Right atrium auricular region (tissue), 2 donors: ENCODE measurements at regions not wholly inside any gene's neighbourhood (a gene's known extent, or its start where the extent isn't known, plus 50 kb on each side); places are given as distances from the start of the nearest gene placed in this dataset.

Source experiments
- DNase-seq: peaks from one replicate; pipeline ENCODE4 v3.0.0-alpha.2; 2019; ENCODE audit warnings: low spot score
- H3K27ac ChIP-seq, 2 donors: fragments of 200-600 bp; sonication (generic); 1 replicate in 1 of 2; 2 replicates in 1 of 2; pipeline ENCODE4 v1.5.1; 2016 to 2019
- H3K27me3 ChIP-seq, 2 donors: fragments of 200-600 bp; sonication (generic); one replicate each; pipeline versions ENCODE4 v1.5.1 to v1.6.0; 2017 to 2019
- H3K36me3 ChIP-seq: fragments of 200-600 bp; sonication (generic); one replicate; pipeline ENCODE4 v1.5.1; 2016
- H3K4me1 ChIP-seq, 2 donors: fragments of 200-600 bp; sonication (generic); one replicate each; pipeline versions ENCODE4 v1.5.1 to v1.6.0; 2017 to 2019
- H3K4me3 ChIP-seq, 2 donors: fragments of 200-600 bp; sonication (generic); 1 replicate in 1 of 2; 2 replicates in 1 of 2; pipeline ENCODE4 v1.5.1; 2017 to 2019; ENCODE audit warnings: mild to moderate bottlenecking in 1 of 2, moderate library complexity in 1 of 2
- H3K9me3 ChIP-seq, 2 donors: fragments of 200-600 bp; sonication (generic); one replicate each; pipeline ENCODE4 v1.5.1; 2019
- TF ChIP-seq, protein P1 (sequence below), 2 donors: fragments of 200-600 bp; sonication (generic); IDR thresholded peaks; one replicate each; pipeline ENCODE4 v1.5.1; 2019; ENCODE audit warnings: antibody characterized with exemption in 2 of 2

DNA sequence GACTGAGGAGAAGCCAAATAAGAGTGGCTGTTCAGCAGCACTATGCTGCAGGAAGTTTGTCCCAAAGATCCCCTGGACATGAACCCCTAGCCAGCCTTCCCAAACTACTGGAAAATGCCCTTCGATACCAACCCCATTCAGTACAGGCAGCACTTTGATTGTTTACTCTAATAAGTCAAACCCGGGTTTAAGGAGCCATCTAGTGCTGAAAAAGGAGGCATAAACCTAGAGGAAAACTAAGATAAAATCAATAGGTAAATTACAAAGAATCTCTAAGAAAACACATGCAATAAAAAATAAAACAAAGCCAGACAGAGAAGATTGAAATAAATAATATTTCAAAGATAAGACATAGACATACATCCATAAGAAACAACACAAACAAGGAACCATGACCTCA lies 771.6 kb downstream of the RPS29 start:
- TF ChIP-seq, protein P1, sequence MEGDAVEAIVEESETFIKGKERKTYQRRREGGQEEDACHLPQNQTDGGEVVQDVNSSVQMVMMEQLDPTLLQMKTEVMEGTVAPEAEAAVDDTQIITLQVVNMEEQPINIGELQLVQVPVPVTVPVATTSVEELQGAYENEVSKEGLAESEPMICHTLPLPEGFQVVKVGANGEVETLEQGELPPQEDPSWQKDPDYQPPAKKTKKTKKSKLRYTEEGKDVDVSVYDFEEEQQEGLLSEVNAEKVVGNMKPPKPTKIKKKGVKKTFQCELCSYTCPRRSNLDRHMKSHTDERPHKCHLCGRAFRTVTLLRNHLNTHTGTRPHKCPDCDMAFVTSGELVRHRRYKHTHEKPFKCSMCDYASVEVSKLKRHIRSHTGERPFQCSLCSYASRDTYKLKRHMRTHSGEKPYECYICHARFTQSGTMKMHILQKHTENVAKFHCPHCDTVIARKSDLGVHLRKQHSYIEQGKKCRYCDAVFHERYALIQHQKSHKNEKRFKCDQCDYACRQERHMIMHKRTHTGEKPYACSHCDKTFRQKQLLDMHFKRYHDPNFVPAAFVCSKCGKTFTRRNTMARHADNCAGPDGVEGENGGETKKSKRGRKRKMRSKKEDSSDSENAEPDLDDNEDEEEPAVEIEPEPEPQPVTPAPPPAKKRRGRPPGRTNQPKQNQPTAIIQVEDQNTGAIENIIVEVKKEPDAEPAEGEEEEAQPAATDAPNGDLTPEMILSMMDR (IDR thresholded peaks at IDR 0.05), result no peak
- Histone ChIP-seq H3K36me3 (no peaks in the 10 kb centered on the region), H3K9me3 (no peaks in the 10 kb centered on the region), H3K27ac (no peak overlapping the region), H3K4me3 (no peak overlapping the region), H3K27me3 (no peaks in the 10 kb centered on the region), H3K4me1 (no peaks in the 10 kb centered on the region)
- DNase-seq, result no peak

- Histone ChIP-seq H3K9me3 (peaks cover 0 to 16% of the 10 kb centered on the region in 2 donors), H3K4me1 (no peaks in the 10 kb centered on the region), H3K36me3 (no peaks in the 10 kb centered on the region), H3K27ac (no peak overlapping the region), H3K27me3 (no peaks in the 10 kb centered on the region), H3K4me3 (no peak overlapping the region)
- TF ChIP-seq, protein P1 (IDR thresholded peaks at IDR 0.05), result no peak
- no peak for DNase-seq
These were observed 780.9 kb downstream of the RPS29 start for GRCh38 chr14:48805315-48805714.

DNA sequence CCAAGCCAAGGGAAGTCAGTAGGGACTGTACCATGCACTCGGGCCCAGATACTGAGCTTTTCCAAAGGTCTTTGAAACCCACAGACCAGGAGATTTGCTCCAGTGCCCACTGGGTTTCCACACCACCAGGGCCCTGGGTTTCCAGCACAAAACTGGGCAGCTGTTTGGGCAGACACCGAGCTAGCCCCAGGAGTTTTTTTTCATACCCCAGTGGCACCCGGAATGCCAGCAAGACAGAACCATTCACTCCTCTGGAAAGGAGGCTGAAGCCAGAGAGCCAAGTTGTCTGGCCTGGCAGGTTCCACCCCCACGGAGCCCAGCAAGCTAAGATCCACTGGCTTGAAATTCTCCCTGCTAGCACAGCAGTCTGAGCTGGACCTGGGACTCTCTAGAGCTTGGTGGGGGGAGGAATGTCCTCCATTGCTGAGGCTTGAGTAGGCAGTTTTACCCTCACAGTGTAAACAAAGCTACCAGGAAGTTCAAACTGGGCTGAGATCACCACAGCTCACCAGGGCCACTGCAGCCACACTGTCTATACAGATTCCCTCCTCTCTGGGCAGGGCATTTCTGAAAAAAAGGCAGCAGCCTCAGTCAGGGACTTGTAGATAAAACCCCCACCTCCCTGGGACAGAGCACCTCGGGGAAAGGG lies 793.7 kb downstream of the RPS29 start:
- Histone ChIP-seq H3K27ac (no peak overlapping the region), H3K4me3 (no peak overlapping the region), H3K27me3 (no peaks in the 10 kb centered on the region), H3K36me3 (no peaks in the 10 kb centered on the region), H3K9me3 (no peaks in the 10 kb centered on the region), H3K4me1 (no peaks in the 10 kb centered on the region)
- no peak for DNase-seq
- TF ChIP-seq, protein P1 (IDR thresholded peaks at IDR 0.05), result no peak

- no peaks in the 10 kb centered on the region for H3K9me3 ChIP-seq
- no peaks in the 10 kb centered on the region for H3K4me1 ChIP-seq
- TF ChIP-seq, protein P1 (IDR thresholded peaks at IDR 0.05), result no peak
- H3K4me3 ChIP-seq, result no peak overlapping the region
- no peak overlapping the region for H3K27ac ChIP-seq
- H3K36me3 ChIP-seq, result no peaks in the 10 kb centered on the region
- no peak for DNase-seq
- no peaks in the 10 kb centered on the region for H3K27me3 ChIP-seq
These were observed 797.4 kb downstream of the RPS29 start for GRCh38 chr14:48788771-48789170.

GRCh38 chr14:48786498-48786897 lies 799.7 kb downstream of the RPS29 start:
- no peak for DNase-seq
- TF ChIP-seq, protein P1 (IDR thresholded peaks at IDR 0.05), result no peak

GRCh38 chr14:48771717-48772116 lies 814.5 kb downstream of the RPS29 start:
- peaks cover 0 to 10% of the 10 kb centered on the region in 2 donors for H3K9me3 ChIP-seq
- H3K27ac ChIP-seq, result peak overlapping the region in 1 of 2 donors; percentile 86
- no peak for DNase-seq
- no peaks in the 10 kb centered on the region for H3K36me3 ChIP-seq
- no peaks in the 10 kb centered on the region for H3K27me3 ChIP-seq
- H3K4me1 ChIP-seq, result peaks cover 0 to 4% of the 10 kb centered on the region in 2 donors
- no peak overlapping the region for H3K4me3 ChIP-seq
- TF ChIP-seq, protein P1 (IDR thresholded peaks at IDR 0.05), result no peak

More at GRCh38 chr14:48786498-48786897, 799.7 kb downstream of the RPS29 start:
- Histone ChIP-seq H3K4me1 (no peaks in the 10 kb centered on the region), H3K36me3 (no peaks in the 10 kb centered on the region), H3K4me3 (no peak overlapping the region), H3K9me3 (no peaks in the 10 kb centered on the region), H3K27me3 (no peaks in the 10 kb centered on the region), H3K27ac (no peak overlapping the region)
